B cell (primary cell): ENCODE measurements at regions not wholly inside any gene's neighbourhood (a gene's known extent, or its start where the extent isn't known, plus 50 kb on each side); places are given as distances from the start of the nearest gene placed in this dataset.
"Not testable (repeated sequence)": the region's sequence is repeated elsewhere in the genome, so short reads cannot be mapped to it uniquely, and the experiment has no call there.

ENCODE experiments used
- ATAC-seq: fragments of 200-7000 bp; cut with Tn5 transposase; one replicate; pipeline ENCODE4 v1.10.0; 2021; ENCODE audit warnings: low read depth, mild to moderate bottlenecking, moderate number of reproducible peaks, moderate library complexity
- CTCF ChIA-PET: fragments of 350-600 bp; sonication (Branson Sonifier 250); formaldehyde crosslinking; loops from one replicate; lab custom pipeline; 2021; ENCODE audit warnings: antibody characterized with exemption, inconsistent platforms; lab: Charles Lee
- POLR2A ChIA-PET: fragments of 350-600 bp; sonication (Branson Sonifier 250); formaldehyde crosslinking; loops from one replicate; lab custom pipeline; 2021; ENCODE audit warnings: antibody characterized with exemption; lab: Charles Lee
- DNase-seq: peaks from one replicate; pipeline ENCODE4 v3.0.0; 2013
- H2AFZ ChIP-seq: 2 replicates; pipeline ENCODE4 v1.6.1; 2012; ENCODE audit warnings: mild to moderate bottlenecking, low read depth, low read length; ENCODE audit not compliant: insufficient read depth, poor library complexity, severe bottlenecking
- H3K27ac ChIP-seq, 2 donors: 1 replicate in 1 of 2; 2 replicates in 1 of 2; pipeline ENCODE4 v1.5.1; 2012 to 2013; ENCODE audit warnings: low read length in 2 of 2, mild to moderate bottlenecking in 2 of 2, moderate library complexity in 1 of 2
- H3K27me3 ChIP-seq, 4 experiments: fragments of 200-600 bp in 1 of 4; sonication (generic) in 1 of 4; replicated peaks in 1 of 4; 1 replicate in 2 of 4; 2 replicates in 2 of 4; pipeline versions ENCODE4 v1.6.1 to v1.7.0; 2013 to 2016; ENCODE audit warnings: low read length in 3 of 4, mild to moderate bottlenecking in 2 of 4, mixed read lengths in 1 of 4, moderate library complexity in 1 of 4; ENCODE audit not compliant: insufficient read depth in 4 of 4, control insufficient read depth in 3 of 4; ENCODE audit errors: control extremely low read depth in 1 of 4
- H3K36me3 ChIP-seq, 2 experiments: replicated peaks in 1 of 2; 1 replicate in 1 of 2; 2 replicates in 1 of 2; pipeline versions ENCODE4 v1.6.1 to v1.7.1; 2013; ENCODE audit warnings: low read length in 1 of 2; ENCODE audit not compliant: insufficient read depth in 2 of 2, control insufficient read depth in 1 of 2; ENCODE audit errors: control extremely low read depth in 1 of 2, extremely low read depth in 1 of 2
- H3K4me1 ChIP-seq, 2 donors: fragments of 200-600 bp in 1 of 2; sonication (generic) in 1 of 2; 1 replicate in 1 of 2; 2 replicates in 1 of 2; pipeline versions ENCODE4 v1.5.1 to v1.6.1; 2013 to 2017; ENCODE audit warnings: low read length in 2 of 2; ENCODE audit not compliant: control insufficient read depth in 2 of 2, insufficient read depth in 2 of 2
- H3K4me2 ChIP-seq: replicated peaks from 2 replicates; pipeline ENCODE3; 2012; ENCODE audit warnings: mild to moderate bottlenecking, low read depth, low read length; ENCODE audit not compliant: poor library complexity, severe bottlenecking
- H3K4me3 ChIP-seq, 5 experiments: fragments of 200-600 bp in 1 of 5; sonication (generic) in 1 of 5; 1 replicate in 3 of 5; 2 replicates in 2 of 5; pipeline versions ENCODE4 v1.5.1 to v1.7.0; 2011 to 2016; ENCODE audit warnings: low read length in 4 of 5, mild to moderate bottlenecking in 4 of 5, low read depth in 2 of 5, control low read depth in 1 of 5, moderate library complexity in 1 of 5; ENCODE audit not compliant: insufficient read depth in 1 of 5; ENCODE audit errors: control extremely low read depth in 1 of 5, extremely low read depth in 1 of 5
- H3K79me2 ChIP-seq: fragments of 200-600 bp; sonication (generic); one replicate; pipeline ENCODE4 v1.6.0; 2016; ENCODE audit warnings: low read length; ENCODE audit not compliant: control insufficient read depth, insufficient read depth
- H3K9ac ChIP-seq: fragments of 200-600 bp; sonication (generic); 2 replicates; pipeline ENCODE4 v1.6.1; 2017; ENCODE audit warnings: mild to moderate bottlenecking, low read length, moderate library complexity
- H3K9me3 ChIP-seq, 3 donors: one replicate each; pipeline versions ENCODE4 v1.6.1 to v1.7.1; 2013; ENCODE audit warnings: low read length in 2 of 3; ENCODE audit not compliant: control insufficient read depth in 2 of 3, insufficient read depth in 1 of 3; ENCODE audit errors: control extremely low read depth in 1 of 3
- H4K20me1 ChIP-seq: 2 replicates; pipeline ENCODE4 v1.6.0; 2012; ENCODE audit warnings: mild to moderate bottlenecking, low read length; ENCODE audit not compliant: insufficient read depth, control insufficient read depth, poor library complexity, severe bottlenecking
- H3K27ac Mint-ChIP-seq: one replicate; pipeline ENCODE4 v1.8.0; 2021; ENCODE audit warnings: mixed read lengths
- H3K27me3 Mint-ChIP-seq: one replicate; pipeline ENCODE4 v1.8.0; 2021; ENCODE audit warnings: mixed read lengths
- H3K4me1 Mint-ChIP-seq: one replicate; pipeline ENCODE4 v1.8.0; 2021; ENCODE audit warnings: mixed read lengths
- H3K4me3 Mint-ChIP-seq: one replicate; pipeline ENCODE4 v1.8.0; 2021; ENCODE audit warnings: mixed read lengths
- H3K9me3 Mint-ChIP-seq: one replicate; pipeline ENCODE4 v1.8.0; 2022; ENCODE audit warnings: mixed read lengths; ENCODE audit not compliant: insufficient read depth
- WGBS: methylation state at CpG from one replicate; pipeline ENCODE4 v1.1.5; 2013; ENCODE audit warnings: missing lambda C conversion rate; ENCODE audit not compliant: insufficient coverage; 5-methylcytosine and 5-hydroxymethylcytosine counted together
- intact Hi-C: fragments of 100-400 bp; cut with micrococcal nuclease; formaldehyde crosslinking; loops from one replicate; pipeline ENCODE4 v1.10.0; 2022

- CTCF ChIA-PET: not testable (repeated sequence)
- peaks cover 0 to 14% (median 0%) of the 10 kb centered on the region in 3 donors for H3K9me3 ChIP-seq
- peaks cover 11% of the 10 kb centered on the region for H3K27me3 Mint-ChIP-seq
Observed at GRCh38 chr2:131832917-131833316, 305.2 kb downstream of the CCDC74A start.

GRCh38 chr2:131833367-131834202 is 305.9 kb downstream of the CCDC74A start:
- H3K4me1 ChIP-seq, H3K27me3 ChIP-seq, H3K9ac ChIP-seq, H3K4me2 ChIP-seq, POLR2A ChIA-PET, H4K20me1 ChIP-seq, H3K27ac Mint-ChIP-seq, intact Hi-C loops, H3K79me2 ChIP-seq, H3K9me3 ChIP-seq, H3K4me3 Mint-ChIP-seq, H3K4me1 Mint-ChIP-seq, H3K4me3 ChIP-seq, H3K9me3 Mint-ChIP-seq, H3K36me3 ChIP-seq, H3K27ac ChIP-seq, H2AFZ ChIP-seq, DNase-seq, ATAC-seq, CTCF ChIA-PET: not testable (repeated sequence)
- WGBS: 91% methylated on average over 17 of the region's 24 CpGs
- H3K27me3 Mint-ChIP-seq: peaks cover 15% of the 10 kb centered on the region

More at GRCh38 chr2:131832917-131833316, 305.2 kb downstream of the CCDC74A start:
- H2AFZ ChIP-seq, H3K4me3 Mint-ChIP-seq, H3K79me2 ChIP-seq, H3K27me3 ChIP-seq, DNase-seq, intact Hi-C loops, H3K9me3 Mint-ChIP-seq, H4K20me1 ChIP-seq, H3K4me2 ChIP-seq, H3K4me3 ChIP-seq, H3K27ac Mint-ChIP-seq, H3K36me3 ChIP-seq, H3K9ac ChIP-seq, H3K4me1 Mint-ChIP-seq, POLR2A ChIA-PET, ATAC-seq, H3K27ac ChIP-seq, H3K4me1 ChIP-seq: not testable (repeated sequence)
- 67% methylated on average over 1 of the region's 4 CpGs for WGBS

GRCh38 chr2:131834203-131835020 is 306.7 kb downstream of the CCDC74A start:
- peaks cover 18% of the 10 kb centered on the region for H3K27me3 Mint-ChIP-seq
- intact Hi-C loops, H4K20me1 ChIP-seq, H3K27ac Mint-ChIP-seq, H3K79me2 ChIP-seq, H3K27me3 ChIP-seq, H3K27ac ChIP-seq, H3K4me3 Mint-ChIP-seq, H3K4me1 ChIP-seq, POLR2A ChIA-PET, H3K4me2 ChIP-seq, CTCF ChIA-PET, H3K36me3 ChIP-seq, ATAC-seq, H3K9me3 Mint-ChIP-seq, H3K4me3 ChIP-seq, H2AFZ ChIP-seq, H3K9ac ChIP-seq, H3K9me3 ChIP-seq, DNase-seq, H3K4me1 Mint-ChIP-seq: not testable (repeated sequence)
- 88% methylated on average over 31 of the region's 31 CpGs for WGBS
